ENCODE measurements at regions not wholly inside any gene's neighbourhood (a gene's known extent, or its start where the extent isn't known, plus 50 kb on each side); places are given as distances from the start of the nearest gene placed in this dataset.

DNA sequence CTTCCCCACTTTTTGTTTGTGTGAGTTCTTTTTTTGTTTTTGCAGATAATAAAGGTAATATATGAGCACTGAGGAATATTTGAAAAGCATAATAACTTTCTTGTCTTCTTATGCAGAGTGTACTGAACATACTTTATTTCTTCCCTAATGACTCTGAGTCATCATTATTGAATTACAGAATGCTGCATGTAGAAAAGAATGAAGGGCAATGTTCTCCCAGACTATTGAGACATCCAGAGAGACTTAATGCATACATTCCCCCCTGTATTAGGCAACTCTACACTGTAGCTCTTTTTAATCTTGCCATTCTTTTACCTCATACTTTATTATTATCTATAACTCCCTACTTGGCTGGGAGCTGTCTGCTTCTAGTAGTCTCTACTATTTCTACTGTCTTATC is 240.5 kb upstream of the ANKRD50 start:
- ChIA-PET CTCF (ENCODE audit: partially characterized antibody) (no interaction called here), POLR2A (ENCODE audit: partially characterized antibody) (no interaction called here)
- FAIRE-seq = no peak

More for the DNA sequence above, 240.5 kb upstream of the ANKRD50 start:
- DNase-seq (ENCODE audit: low read depth in 1 of 2, low spot score in 2 of 2) = no peak
- Histone ChIP-seq H4K5ac (ENCODE audit: insufficient read length, low read depth, low read length) (no peak overlapping the region), H3K27me3 (replicated peaks in 1 of 4; ENCODE audit: control insufficient read depth in 3 of 4, extremely low read depth in 1 of 4, insufficient read depth in 3 of 4, low read length in 3 of 4) (no peaks in the 10 kb centered on the region), H3K79me1 (ENCODE audit: low read depth, low read length) (no peaks in the 10 kb centered on the region), H3K23ac (ENCODE audit: insufficient read length) (no peak overlapping the region), H2BK5ac (ENCODE audit: low read depth, low read length) (no peak overlapping the region), H2BK15ac (ENCODE audit: low read length) (no peak overlapping the region), H4K91ac (replicated peaks; ENCODE audit: insufficient read length, low read length) (no peak overlapping the region), H4K20me1 (replicated peaks in 1 of 2; ENCODE audit: control insufficient read depth in 1 of 2, insufficient read depth in 2 of 2, low read length in 2 of 2) (no peaks in the 10 kb centered on the region), H3K36me3 (ENCODE audit: control insufficient read depth in 2 of 4, insufficient read depth in 4 of 4, low read length in 3 of 4) (no peaks in the 10 kb centered on the region), H2BK12ac (ENCODE audit: low read depth, low read length) (no peak overlapping the region), H4K8ac (ENCODE audit: extremely low read depth, insufficient read depth, low read length) (no peak overlapping the region), H3K9me3 (ENCODE audit: insufficient read depth in 2 of 2, low read depth in 1 of 2, low read length in 1 of 2) (no peaks in the 10 kb centered on the region), H2AFZ (ENCODE audit: low read length) (no peak overlapping the region), H3K4ac (replicated peaks; ENCODE audit: insufficient read length, low read depth, low read length) (no peak overlapping the region), H3K4me1 (replicated peaks in 1 of 4; ENCODE audit: control insufficient read depth in 3 of 4, insufficient read depth in 4 of 4, low read length in 3 of 4) (no peaks in the 10 kb centered on the region; a peak in 1 of 7 replicates), H3K56ac (replicated peaks; ENCODE audit: insufficient read length, low read depth, low read length) (no peak overlapping the region), H3K9ac (replicated peaks in 1 of 4; ENCODE audit: extremely low read depth in 1 of 4, low read depth in 3 of 4, low read length in 3 of 4) (no peak overlapping the region), H2BK120ac (replicated peaks; ENCODE audit: low read depth, low read length) (no peak overlapping the region), H2BK20ac (ENCODE audit: low read length) (no peak overlapping the region), H3K18ac (ENCODE audit: extremely low read depth, low read length) (no peak overlapping the region), H3K4me2 (ENCODE audit: insufficient read depth in 1 of 2, low read depth in 2 of 2, low read length in 2 of 2) (no peak overlapping the region), H3K79me2 (ENCODE audit: control insufficient read depth in 1 of 2, insufficient read depth in 2 of 2, low read length in 2 of 2) (no peaks in the 10 kb centered on the region), H3K23me2 (ENCODE audit: low read depth, low read length) (no peaks in the 10 kb centered on the region), H3K14ac (ENCODE audit: insufficient read length) (no peak overlapping the region), H2AK5ac (ENCODE audit: low read depth, low read length) (no peak overlapping the region), H3K4me3 (ENCODE audit: extremely low read depth in 1 of 4, insufficient read depth in 2 of 4, low read depth in 3 of 4, low read length in 4 of 4) (no peak overlapping the region), H3K27ac (ENCODE audit: low read depth, low read length) (no peak overlapping the region)
- TF ChIP-seq BACH1 (IDR thresholded peaks at IDR 0.05; ENCODE audit: low read length) (no peak), NRF1 (IDR thresholded peaks at IDR 0.05; ENCODE audit: low read depth, low read length) (no peak), CHD1 (IDR thresholded peaks at IDR 0.05; ENCODE audit: low read depth, low read length) (no peak), RFX5 (IDR thresholded peaks at IDR 0.05; ENCODE audit: borderline replicate concordance, low read depth, low read length) (no peak), EGR1 (IDR thresholded peaks at IDR 0.05; ENCODE audit: borderline replicate concordance, low read depth, low read length) (no peak), SUZ12 (IDR thresholded peaks at IDR 0.05; ENCODE audit: low read length) (no peak), CEBPB (IDR thresholded peaks at IDR 0.05; ENCODE audit: low read depth, low read length) (no peak), CREB1 (IDR thresholded peaks at IDR 0.05) (no peak), BRCA1 (IDR thresholded peaks at IDR 0.05; ENCODE audit: low read depth, low read length) (no peak), KDM4A (IDR thresholded peaks at IDR 0.05; ENCODE audit: low read depth, low read length, severe bottlenecking) (no peak), SP2 (IDR thresholded peaks at IDR 0.05; ENCODE audit: low read length) (no peak), RBBP5 (IDR thresholded peaks at IDR 0.05; ENCODE audit: borderline replicate concordance, low read depth, low read length) (no peak), GABPA (IDR thresholded peaks at IDR 0.05; ENCODE audit: borderline replicate concordance, insufficient read depth, low read length) (no peak), KDM1A (IDR thresholded peaks at IDR 0.05; ENCODE audit: borderline replicate concordance, low read length) (no peak)
- TF ChIP-seq, protein P1, sequence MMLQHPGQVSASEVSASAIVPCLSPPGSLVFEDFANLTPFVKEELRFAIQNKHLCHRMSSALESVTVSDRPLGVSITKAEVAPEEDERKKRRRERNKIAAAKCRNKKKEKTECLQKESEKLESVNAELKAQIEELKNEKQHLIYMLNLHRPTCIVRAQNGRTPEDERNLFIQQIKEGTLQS (IDR thresholded peaks at IDR 0.05; ENCODE audit: insufficient read depth, low read depth, low read length) = no peak
- TF ChIP-seq, protein P2, sequence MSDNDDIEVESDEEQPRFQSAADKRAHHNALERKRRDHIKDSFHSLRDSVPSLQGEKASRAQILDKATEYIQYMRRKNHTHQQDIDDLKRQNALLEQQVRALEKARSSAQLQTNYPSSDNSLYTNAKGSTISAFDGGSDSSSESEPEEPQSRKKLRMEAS (IDR thresholded peaks at IDR 0.05) = no peak

Data from H1 (cell line).